Muscle of back (tissue), 3 donors: ENCODE measurements at regions not wholly inside any gene's neighbourhood (a gene's known extent, or its start where the extent isn't known, plus 50 kb on each side); places are given as distances from the start of the nearest gene placed in this dataset.
"Not testable (repeated sequence)": the region's sequence is repeated elsewhere in the genome, so short reads cannot be mapped to it uniquely, and the experiment has no call there.

Experiments used
- DNase-seq, 3 donors: peaks; one replicate each; pipeline versions ENCODE4 v3.0.0 to v3.0.0-alpha.2; 2013

DNA sequence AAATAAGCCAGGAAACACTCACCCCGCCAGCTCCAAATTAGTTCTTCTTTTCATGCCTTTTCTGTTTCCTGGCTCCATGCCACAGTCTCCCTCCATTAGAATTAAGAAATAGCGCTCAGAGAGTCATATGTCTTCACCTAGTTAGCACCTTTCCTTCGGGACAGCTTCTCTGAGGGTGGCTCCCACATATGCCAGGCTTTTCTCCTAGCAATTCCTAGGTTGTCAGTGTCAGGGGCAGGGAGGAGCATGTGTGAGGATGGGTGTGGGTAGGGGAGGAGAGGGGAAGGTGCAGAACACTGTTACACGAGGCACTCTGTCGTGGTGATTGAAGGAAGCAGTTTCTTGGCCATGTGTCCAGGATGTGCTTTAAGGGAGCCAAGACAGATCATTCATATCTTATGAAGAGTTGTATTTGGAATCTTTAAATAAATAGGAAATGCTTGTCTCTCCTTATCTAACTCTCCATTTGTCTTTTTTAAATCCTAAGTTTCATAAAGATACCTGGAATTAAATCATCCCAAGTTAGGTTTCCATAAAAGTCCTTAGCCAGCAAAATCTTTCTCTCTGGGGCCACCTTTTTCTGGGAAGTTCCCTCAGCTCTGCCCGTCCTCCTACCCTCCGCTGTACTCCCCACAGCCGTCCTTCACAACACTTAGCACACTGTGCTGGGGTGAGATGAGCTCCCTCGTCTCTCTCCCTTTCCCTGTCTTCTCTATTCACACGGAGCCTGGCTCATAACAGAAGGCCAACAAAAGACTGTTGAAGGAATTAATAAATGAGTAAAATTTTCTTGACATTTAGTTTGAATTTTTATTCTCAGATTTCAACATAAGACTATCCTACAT, 361.0 kb downstream of the CD83 start:
- peak in 2 of 3 donors; percentile 32 to 60 for DNase-seq

DNA sequence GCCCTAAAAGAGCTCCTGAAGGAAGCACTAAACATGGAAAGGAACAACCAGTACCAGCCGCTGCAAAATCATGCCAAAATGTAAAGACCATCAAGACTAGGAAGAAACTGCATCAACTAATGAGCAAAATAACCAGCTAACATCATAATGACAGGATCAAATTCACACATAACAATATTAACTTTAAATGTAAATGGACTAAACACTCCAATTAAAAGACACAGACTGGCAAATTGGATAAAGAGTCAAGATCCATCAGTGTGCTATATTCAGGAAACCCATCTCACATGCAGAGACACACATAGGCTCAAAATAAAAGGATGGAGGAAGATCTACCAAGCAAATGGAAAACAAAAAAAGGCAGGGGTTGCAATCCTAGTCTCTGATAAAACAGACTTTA, 364.4 kb downstream of the CD83 start:
- DNase-seq: not testable (repeated sequence)

DNA sequence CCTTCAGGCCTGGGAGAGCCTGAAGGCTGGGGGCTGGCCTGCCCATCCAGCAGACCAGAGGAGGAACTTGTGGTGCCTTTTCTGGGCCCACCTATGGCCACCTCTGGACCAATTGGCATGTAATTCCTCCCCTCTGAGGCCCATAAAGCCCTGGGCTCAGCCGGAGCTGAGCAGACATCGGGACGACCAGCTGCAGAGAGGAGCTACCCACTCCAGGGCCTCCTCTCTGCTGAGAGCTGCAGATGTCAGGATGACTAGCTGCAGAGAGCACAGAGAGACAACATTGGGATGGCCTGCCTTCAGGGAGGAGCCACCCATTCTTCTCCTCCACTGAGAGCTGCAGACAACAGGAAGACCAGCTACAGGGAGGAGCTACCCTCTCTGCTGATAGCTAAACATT, 370.1 kb downstream of the CD83 start:
- DNase-seq: no peak

DNA sequence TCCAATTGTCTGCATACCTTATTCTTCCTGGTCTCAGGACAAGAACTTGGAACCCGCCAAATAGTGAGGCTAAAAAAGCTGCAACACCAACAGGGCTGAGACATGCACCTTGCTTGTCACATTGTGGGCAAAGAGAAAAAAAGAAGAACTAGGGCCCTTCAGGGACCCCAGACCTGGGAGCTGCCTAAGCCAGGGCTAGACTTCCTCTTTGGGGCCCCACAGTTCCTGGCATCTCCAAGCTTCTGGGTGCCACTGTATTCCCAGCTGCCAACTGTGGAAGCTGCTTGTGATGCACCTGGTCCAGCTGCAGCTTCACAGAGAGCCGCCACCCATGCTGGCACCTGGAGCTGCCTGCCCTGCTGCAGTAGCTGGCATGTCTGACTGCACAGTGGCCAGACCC, 370.6 kb downstream of the CD83 start:
- no peak for DNase-seq

DNA sequence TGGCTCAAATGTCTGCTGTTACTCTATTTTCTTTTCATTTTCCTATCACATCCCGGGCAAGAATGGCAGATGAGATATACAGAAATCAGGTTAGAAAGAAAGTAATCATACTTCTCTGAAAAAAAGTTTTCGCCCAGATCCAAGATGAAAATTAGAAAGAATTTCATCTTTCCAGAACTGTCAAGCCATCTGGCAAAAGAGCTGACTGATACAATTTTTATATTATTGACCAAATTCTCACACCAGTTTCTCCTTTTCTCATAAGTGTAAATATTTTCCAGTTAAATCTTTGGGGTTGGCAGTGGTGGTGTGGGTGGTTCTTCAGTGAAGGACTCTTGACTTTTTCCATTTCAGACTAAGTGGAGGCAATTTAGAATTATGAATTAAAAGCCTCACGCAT, 371.9 kb downstream of the CD83 start:
- DNase-seq: no peak

DNA sequence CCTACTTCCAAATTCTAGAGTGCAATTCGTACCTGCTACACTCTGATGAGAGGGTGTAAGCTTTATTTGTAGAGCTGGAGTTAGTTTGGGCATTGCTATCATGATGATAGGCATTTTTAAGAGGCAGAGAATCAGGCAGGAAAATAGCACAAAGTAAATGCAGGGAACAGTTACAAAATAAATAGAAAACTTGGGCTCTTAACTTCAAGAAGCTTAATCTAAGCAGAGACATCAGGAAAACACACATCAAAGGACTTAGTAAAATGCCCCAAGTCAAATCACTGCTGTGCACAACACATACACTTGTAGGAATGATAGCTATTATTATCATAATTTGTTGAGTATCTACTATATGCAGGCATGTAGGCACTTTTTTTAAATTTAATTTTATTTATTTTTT, 381.2 kb downstream of the CD83 start:
- DNase-seq: no peak

DNA sequence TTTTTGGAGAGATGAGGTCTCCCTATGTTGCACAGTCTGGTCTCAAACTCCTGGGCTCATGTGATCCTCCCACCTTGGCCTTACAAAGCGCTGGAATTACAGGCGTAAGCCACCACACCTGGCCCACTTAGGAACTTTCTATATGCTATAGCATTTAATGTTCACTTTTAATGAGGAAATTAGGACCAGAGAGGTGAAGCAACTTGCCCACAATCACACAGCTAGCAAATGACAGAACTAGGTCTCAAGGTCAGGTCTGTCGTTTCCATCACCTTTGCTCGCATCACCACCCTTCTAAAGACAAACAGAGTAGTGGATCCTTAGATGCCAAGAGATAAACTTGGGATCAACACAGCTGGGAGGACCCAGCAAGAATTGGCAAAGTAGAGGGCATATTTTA, 381.7 kb downstream of the CD83 start:
- DNase-seq: no peak

DNA sequence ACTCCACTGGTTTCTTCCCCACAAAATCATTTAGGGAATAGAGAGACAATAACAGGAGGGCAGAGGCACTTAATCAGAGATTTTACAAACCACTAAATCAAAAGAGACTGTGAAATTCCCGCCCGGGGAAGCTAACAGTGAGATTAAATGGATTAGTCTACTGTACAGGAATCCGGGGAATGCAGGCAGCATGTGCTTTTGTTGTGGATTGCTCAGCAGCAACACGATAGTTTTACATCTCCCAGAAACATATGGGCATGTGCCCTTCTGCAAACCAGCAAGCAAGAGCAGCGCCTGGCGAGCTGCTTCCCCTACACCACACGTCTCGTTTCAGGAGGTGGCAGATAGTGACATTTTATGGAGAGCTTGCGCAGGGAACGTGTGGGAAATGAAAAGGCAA, 382.3 kb downstream of the CD83 start:
- peak; percentile 19 to 84 (median 58) for DNase-seq

DNA sequence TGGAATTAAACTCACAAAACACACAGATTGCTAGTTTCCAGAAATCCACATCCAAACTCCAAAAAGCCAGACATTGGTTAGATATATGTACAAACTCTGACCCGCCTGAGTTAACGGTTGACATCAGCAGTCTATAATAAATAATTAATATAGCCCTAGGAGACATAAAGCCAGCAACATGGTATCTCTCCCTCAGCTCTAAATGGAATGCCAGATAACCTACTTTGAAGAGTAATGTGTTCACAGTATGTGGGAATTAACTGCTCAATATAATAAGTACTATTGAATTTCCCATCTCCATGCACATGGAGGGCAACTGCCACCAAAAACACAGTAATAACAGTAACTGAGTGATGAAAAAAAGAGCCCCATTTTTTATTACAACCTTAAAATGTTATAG, 383.2 kb downstream of the CD83 start:
- DNase-seq: no peak

DNA sequence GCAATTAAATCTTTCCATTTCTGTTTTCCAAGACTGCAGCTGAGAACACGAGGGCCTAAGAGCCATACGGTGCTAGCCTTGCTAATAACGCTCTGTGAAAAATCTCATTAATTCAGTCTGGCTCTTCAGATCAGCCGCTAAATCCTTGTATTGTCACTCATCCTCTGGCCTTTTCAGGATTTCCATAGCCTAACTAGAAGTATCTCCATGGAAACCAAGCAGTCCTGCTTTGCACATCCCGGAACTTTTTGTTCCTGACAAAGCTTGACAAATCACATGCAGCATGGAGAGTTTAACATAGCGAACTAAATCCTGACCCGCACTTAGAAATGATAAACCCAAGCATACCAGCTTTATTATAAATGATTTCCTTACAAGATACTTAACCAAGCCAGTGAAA, 383.7 kb downstream of the CD83 start:
- no peak for DNase-seq

DNA sequence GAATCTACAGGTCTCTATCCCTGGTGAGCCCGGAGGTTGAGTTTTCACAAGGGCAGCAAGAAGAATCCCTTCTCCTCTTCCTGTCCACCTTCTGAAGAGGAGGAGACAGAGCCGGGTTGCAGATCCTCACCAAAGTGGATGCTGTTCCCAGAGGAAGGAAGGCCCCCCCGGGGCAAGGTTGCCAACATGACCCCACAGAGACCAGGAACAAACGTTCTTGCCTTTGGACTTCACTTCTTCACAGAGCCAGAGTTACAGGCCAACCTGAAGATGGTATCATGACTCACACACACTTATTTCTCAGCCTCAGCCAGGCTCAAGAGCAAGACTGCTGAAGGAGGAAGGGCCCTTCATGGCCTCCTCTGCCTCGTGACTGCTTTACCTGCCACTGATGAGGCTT, 384.3 kb downstream of the CD83 start:
- DNase-seq: no peak

DNA sequence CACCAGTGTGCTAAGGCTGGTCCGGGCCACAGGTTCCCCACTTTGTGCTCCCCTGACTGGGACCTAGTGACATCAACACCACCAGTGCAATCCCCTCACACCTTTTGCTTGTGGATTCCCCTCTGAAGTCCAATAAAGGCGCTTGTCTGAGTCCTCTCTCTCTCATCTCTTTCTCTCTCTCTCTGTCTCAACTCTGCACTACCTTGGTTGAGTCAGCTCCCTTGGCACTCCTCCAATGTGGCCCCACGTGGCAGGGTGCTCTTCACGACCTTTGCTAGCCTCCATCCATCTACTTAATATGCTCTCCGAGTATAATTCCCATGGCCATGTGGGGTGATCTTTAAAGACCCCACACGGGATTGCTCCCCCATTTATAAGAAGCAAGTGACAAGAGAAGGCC, 385.0 kb downstream of the CD83 start:
- no peak for DNase-seq

DNA sequence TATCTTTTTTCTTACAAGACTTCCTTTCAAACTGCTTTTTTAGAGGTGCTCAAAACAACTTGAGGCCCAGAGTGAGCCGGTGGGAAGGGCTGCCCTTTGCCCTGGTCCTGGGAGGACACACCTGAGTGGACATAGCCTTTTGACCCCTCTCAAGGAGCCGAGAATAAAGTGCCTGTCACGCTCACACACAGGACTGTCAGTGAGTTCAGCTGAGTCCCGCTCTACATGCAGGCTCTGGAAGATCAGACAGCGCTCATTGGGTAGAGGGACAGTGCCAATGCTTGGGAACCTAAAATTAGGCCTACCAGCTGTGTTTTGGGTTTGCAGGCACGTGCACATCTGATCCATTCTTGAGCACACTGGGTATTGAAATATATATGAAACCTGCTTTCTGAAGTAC, 387.8 kb downstream of the CD83 start:
- DNase-seq: no peak

DNA sequence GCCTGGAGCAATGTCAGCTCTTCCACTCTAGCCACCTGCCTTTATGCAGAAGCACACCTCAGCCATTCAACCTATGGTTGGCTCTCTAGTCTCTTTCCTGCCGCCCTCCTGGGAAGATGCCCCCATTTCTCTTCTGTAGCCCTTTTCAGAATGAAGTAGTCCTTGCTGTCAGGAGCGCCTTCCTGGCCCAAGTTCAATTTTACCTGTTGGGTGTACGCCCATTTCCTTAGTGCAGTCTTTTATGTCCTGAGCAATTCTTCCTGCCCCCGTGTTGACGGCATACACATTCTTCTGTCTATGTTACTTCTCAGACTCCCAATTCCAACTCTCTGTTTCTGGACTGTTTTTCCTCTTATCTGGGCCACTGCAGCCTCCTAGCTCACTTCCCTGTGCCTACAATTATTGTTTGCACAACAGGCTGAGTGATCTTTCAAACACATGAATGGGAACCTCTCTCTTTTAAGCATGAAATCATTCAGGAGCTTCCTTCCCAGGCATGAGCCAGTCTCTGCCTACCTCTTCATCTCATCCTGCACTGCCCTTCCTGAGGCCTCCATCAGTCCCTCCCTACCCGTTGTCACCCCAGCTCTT, 389.2 kb downstream of the CD83 start:
- DNase-seq: no peak

DNA sequence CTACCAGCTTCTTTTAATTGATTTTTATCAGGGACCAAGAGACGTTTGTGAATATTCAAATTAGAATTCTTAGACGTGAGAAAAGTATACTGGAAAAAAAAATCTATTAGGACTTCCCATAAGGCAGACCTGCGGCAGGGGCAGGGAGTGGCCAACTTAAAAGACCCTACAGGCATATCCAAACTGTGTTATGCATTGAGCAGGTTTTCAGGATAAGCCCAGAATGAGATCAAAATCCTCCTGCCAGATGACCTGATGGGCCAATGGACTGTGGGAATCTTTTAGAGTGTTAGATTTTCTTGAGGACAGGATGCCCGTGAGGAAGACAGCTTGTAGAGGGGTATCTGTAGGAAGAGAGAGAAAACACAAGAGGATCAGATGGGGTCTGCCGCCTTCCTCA, 391.5 kb downstream of the CD83 start:
- no peak for DNase-seq

DNA sequence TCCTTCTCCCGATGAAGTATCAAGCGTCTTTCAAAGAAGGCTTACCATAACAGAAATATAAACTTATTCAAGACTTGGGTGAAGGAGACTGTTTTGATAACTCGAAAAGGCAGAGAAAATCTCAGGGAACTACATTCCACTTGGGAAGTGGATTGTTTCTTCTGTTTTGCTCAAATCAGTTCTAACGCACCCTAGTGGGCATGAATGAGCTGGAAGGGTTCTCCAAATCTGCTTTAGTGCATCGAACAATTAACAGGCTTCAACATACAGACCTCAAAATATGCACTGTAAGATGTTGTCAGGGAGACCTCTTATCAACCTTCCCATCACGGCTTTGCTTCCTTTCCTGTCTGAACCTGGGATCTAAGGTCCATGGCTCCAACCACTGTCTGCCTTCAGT, 392.5 kb downstream of the CD83 start:
- no peak for DNase-seq

DNA sequence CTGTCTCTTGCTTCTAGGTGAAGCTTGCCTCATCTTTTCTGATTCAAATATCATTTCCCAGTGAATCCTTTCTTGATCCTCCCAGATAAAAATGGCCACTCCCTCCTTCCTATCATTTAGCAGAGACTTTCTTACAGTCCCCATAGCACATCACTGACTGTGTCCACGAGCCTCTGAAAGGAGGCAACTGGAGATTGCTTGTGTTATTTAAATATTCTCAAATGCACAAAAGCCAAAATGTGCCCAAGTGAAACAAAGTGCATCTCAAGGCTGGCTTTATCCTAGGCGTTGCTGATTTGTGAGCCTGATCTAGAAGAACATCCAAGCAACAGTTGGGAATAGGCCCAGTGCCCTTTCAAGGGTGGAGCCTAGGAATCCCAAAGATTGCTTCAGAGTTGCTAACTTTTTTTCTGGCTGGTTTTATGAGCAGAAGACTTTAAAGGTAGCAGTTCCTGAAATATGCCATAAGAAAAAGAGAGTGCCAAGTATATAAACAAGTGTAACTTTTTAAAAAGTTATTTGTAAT, 393.6 kb downstream of the CD83 start:
- DNase-seq: no peak

DNA sequence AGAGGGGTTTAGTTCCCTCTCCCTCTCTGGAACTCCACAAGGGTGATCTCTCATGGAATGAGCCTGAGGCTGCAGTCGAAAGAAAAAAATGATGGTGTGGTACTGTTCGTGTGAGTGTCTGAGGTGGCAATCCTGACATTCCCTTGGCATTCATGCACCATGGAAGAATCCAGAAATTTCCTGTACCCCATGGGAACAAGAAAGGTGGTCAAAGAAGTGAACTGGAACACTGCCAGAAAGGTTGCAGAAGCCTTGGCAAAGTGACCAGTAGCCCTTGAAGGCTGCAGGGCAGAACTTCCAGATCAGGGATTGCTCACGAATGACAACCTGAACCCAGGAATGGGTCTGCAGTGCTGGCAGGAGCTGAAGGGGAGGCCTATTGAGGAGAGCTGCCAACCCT, 394.7 kb downstream of the CD83 start:
- DNase-seq: no peak

DNA sequence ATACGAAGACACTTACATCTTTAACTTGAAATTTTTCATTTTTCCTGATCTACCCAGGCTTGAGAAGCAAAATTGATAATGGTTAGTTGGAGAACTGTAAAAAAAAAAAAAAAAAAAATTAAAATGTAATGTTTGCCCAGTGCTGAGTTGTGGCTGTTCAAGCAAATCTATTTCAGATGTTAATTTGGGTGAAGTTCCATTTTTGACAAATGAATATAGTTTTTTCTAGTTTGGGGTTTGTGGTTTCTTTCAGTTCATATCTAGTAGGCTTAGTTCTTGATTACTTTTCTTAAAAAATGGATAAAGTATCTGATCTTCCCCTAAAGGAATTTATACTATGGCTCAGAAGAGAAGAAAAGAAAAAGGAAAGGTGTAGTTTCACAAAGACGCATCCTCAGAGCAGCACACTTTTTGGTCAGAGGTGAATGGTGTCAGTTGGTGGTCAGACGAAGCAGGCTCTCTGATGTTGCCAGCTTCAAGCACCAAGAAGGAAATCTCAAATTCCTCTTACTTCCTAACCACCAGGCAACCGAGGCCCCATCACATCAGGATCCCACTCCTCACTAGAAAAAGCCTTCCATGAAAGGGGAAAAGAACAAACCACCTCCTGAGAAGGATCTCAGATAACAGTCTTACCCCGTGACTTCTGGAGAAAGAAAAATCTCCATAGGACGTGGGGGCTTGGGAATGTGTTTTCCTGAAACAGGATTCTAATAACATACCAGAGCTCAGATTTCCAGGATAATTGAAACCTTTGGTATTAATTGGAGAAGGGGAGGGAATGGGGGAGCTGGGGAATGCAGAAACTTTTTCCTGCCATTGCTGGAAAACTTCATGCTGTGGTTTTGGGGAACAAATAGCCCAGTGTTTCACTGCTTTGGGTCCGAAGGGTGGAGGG, 396.2 kb downstream of the CD83 start:
- no peak for DNase-seq

DNA sequence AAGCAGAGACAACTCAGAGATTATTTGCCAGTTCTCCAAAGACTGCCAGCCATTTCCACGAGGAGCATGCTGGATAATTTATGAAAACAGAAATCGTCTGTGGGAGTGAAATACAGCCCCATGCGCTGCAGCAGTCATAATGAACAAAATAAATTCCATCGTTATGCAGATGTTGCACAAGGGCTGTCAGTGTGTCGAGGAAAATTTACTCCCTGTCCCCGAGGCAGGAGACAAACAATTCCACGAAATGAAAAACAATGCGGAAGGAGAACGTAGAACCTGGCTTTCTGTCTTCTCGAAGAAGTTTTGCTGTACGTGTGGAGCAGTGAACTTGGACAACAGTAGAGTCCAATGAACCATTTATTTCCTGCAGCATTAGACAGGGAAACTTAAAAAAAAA, 399.4 kb downstream of the CD83 start:
- peak in 2 of 3 donors; percentile 21 to 79 for DNase-seq

DNA sequence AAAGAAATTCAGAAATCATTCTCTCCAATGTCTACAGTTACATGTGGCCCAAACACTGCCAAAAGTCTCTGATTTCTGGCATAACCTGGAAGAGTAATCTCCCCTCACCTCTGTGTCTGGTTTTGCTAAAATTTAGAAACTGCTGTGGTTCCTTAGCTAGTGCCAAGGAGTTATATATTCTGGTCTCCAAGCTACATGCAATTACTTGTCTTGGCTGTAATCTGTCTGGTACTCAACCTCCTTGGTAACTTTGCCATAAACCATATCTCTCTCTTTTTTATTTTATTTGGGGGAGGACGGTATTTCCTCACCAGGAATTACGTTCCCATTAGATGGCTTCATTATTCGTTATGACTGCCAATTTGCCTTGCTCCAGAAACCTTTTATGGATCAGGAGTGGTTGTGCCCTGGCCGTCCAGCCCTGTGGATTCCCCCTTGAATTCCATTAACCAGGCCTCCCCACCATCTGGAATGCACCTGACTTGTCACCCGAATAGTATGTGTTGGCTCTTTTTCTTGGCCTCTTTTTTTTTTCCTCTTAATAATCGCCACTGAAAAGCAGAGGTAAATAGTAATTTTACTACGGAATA, 400.0 kb downstream of the CD83 start:
- peak in 2 of 3 donors; percentile 35 to 71 for DNase-seq
